ENCODE measurements at regions not wholly inside any gene's neighbourhood (a gene's known extent, or its start where the extent isn't known, plus 50 kb on each side); places are given as distances from the start of the nearest gene placed in this dataset.

GRCh38 chr4:177119021-177119471 lies 190.6 kb upstream of the NEIL3 start:
- no peaks in the 10 kb centered on the region for H3K27me3 ChIP-seq (ENCODE audit: control insufficient read depth, insufficient read depth, low read length)
- H3K27ac ChIP-seq (ENCODE audit: low read depth in 2 of 2, low read length in 2 of 2), result no peak overlapping the region
- FAIRE-seq (no peak), DNase-seq (no peak)
- H3K9ac ChIP-seq (ENCODE audit: low read length in 3 of 3), result no peak overlapping the region
- H3K4me3 ChIP-seq (ENCODE audit: low read length in 3 of 3), result no peak overlapping the region
- no peak for TF ChIP-seq CTCF (IDR thresholded peaks at IDR 0.05; ENCODE audit: borderline replicate concordance, extremely low read depth, insufficient read depth)
- H3K36me3 ChIP-seq (ENCODE audit: control insufficient read depth in 2 of 3, insufficient read depth in 3 of 3, low read length in 3 of 3), result no peaks in the 10 kb centered on the region
- peaks cover 0 to 4% (median 0%) of the 10 kb centered on the region in 3 donors for H3K9me3 ChIP-seq (ENCODE audit: control insufficient read depth in 2 of 3, insufficient read depth in 1 of 3, low read length in 3 of 3)
- intact Hi-C loops (cut with DNase I), result no loop called here
- H3K4me1 ChIP-seq (ENCODE audit: control insufficient read depth in 2 of 3, insufficient read depth in 2 of 3, low read depth in 1 of 3, low read length in 3 of 3), result no peaks in the 10 kb centered on the region

- peaks cover 0 to 4% (median 0%) of the 10 kb centered on the region in 3 donors for H3K9me3 ChIP-seq (ENCODE audit: control insufficient read depth in 2 of 3, insufficient read depth in 1 of 3, low read length in 3 of 3)
- H3K9ac ChIP-seq (ENCODE audit: low read length in 3 of 3), result no peak overlapping the region
- no peak for TF ChIP-seq CTCF (IDR thresholded peaks at IDR 0.05; ENCODE audit: borderline replicate concordance, extremely low read depth, insufficient read depth)
- no peaks in the 10 kb centered on the region for H3K4me1 ChIP-seq (ENCODE audit: control insufficient read depth in 2 of 3, insufficient read depth in 2 of 3, low read depth in 1 of 3, low read length in 3 of 3)
- intact Hi-C loops (cut with DNase I), result no loop called here
- DNase-seq (no peak), FAIRE-seq (no peak)
- H3K27me3 ChIP-seq (ENCODE audit: control insufficient read depth, insufficient read depth, low read length), result no peaks in the 10 kb centered on the region
- H3K4me3 ChIP-seq (ENCODE audit: low read length in 3 of 3), result no peak overlapping the region
- no peaks in the 10 kb centered on the region for H3K36me3 ChIP-seq (ENCODE audit: control insufficient read depth in 2 of 3, insufficient read depth in 3 of 3, low read length in 3 of 3)
- no peak overlapping the region for H3K27ac ChIP-seq (ENCODE audit: low read depth in 2 of 2, low read length in 2 of 2)
Observed at GRCh38 chr4:177119691-177120090, 190.0 kb upstream of the NEIL3 start.

- no peak overlapping the region for H3K9ac ChIP-seq (ENCODE audit: low read length in 3 of 3)
- no peaks in the 10 kb centered on the region for H3K36me3 ChIP-seq (ENCODE audit: control insufficient read depth in 2 of 3, insufficient read depth in 3 of 3, low read length in 3 of 3)
- no peak overlapping the region for H3K27ac ChIP-seq (ENCODE audit: low read depth in 2 of 2, low read length in 2 of 2)
- intact Hi-C loops (cut with DNase I), result no loop called here
- peaks cover 0 to 4% (median 0%) of the 10 kb centered on the region in 3 donors for H3K9me3 ChIP-seq (ENCODE audit: control insufficient read depth in 2 of 3, insufficient read depth in 1 of 3, low read length in 3 of 3)
- TF ChIP-seq CTCF (IDR thresholded peaks at IDR 0.05; ENCODE audit: borderline replicate concordance, extremely low read depth, insufficient read depth), result no peak
- H3K27me3 ChIP-seq (ENCODE audit: control insufficient read depth, insufficient read depth, low read length), result no peaks in the 10 kb centered on the region
- no peaks in the 10 kb centered on the region for H3K4me1 ChIP-seq (ENCODE audit: control insufficient read depth in 2 of 3, insufficient read depth in 2 of 3, low read depth in 1 of 3, low read length in 3 of 3)
- FAIRE-seq, result no peak
- H3K4me3 ChIP-seq (ENCODE audit: low read length in 3 of 3), result no peak overlapping the region
- DNase-seq, result no peak
Observed at GRCh38 chr4:177123811-177124210, 185.9 kb upstream of the NEIL3 start.
